ENCODE measurements at regions not wholly inside any gene's neighbourhood (a gene's known extent, or its start where the extent isn't known, plus 50 kb on each side); places are given as distances from the start of the nearest gene placed in this dataset.

DNA sequence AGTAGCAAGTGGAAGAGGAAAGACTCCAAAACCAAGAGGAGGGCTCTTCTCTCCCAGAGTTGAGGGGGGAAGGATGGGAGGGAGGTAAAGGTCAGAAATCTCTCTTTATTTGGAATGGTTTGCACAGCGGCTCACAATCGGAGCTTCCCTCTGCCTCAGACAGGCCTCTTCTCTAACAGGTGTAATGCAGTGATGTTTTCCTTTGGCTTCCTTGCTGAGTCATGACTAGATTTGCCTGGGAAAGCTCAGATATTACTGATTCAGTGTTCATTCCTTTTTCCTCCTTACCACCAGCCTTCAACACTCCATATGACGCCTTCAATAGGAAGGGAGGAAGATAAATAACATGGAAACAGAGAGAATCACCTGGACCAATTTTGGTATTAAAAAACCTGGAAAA is 136.6 kb downstream of the RNF152 start:
- DNase-seq (ENCODE audit: low spot score) = no peak

DNA sequence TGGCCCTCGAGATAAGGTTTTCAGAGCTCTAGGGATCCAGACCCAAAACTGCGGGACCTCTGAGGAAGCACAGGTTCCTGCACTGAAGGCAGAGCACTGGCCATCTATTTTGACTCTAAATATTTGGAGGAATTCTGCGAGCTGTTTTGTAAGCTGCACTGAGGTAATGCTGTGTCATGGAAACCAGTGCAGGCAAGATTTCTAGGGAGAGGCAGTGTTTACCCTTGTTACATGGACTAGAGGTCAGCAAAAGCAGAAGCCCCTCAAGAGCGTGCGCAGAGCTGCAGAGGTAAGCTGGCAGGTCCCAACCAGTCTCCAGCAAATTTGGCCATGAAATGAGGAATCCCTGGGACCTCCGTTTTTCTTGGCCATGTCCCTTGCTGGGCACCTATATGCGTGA is 137.3 kb downstream of the RNF152 start:
- DNase-seq (ENCODE audit: low spot score) = no peak

DNA sequence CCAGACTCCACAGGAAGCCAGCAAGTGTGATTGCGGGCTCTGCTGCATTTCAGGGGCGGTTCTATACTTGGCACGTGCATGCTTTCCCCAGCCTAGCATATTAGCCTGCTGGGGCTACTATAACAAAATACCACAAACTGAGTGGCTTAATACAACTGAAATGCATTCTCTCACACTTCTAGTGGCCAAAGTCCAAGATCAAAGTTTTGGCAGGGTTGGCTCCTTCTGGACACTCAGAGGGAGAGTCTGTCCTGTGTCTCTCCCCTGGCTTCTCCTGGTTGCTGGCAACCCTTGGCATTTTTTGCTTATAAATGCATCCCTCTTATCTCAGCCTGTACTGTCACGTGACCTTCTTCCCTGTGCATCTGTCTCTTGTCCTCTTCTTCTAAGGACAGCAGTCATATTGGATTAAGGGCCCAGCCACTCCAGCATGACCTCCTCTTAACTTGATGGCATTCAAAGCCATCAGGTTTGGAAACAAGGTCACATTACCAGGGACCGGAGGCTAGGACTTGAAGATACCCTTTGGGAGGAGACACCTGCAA is 138.7 kb downstream of the RNF152 start:
- DNase-seq (ENCODE audit: low spot score) = no peak

DNA sequence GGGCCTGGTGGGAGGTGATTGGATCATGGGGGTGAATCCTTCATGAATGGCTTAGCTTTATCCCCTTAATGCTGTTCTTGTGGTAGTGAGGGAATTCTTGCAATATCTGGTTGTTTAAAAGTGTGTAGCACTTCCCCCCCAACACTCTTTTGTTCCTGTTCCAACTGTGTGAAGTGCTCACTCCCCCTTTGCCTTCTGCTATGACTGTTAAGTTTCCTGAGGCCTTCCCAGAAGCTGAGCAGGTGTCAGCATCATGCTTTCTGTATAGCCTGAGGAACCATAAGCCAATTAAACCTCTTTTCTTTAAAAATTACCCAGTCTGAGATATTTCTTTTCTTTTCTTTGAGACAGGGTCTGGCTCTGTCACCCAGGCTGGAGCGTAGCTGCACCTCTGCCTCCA is 139.4 kb downstream of the RNF152 start:
- DNase-seq (ENCODE audit: low spot score) = no peak

DNA sequence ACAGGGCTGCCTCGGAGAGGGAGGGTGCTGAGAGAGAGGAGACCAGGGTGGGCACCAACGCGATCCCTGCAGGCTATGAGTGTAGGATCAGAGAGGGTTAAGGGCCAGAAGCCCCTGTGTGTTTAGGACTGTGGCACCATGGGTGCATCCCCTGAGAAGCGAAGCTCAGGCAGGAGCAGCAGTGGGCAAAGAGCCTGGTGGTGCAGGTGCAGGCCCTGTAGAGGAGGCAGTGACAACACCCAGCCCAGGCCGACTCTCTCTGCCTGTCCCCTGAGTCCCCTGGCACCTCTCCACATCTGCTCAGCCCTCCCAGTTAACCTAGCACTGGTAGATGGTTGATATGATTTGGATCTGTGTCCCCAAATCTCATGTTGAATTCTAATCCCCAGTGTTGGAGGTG is 139.8 kb downstream of the RNF152 start:
- no peak for DNase-seq (ENCODE audit: low spot score)

DNA sequence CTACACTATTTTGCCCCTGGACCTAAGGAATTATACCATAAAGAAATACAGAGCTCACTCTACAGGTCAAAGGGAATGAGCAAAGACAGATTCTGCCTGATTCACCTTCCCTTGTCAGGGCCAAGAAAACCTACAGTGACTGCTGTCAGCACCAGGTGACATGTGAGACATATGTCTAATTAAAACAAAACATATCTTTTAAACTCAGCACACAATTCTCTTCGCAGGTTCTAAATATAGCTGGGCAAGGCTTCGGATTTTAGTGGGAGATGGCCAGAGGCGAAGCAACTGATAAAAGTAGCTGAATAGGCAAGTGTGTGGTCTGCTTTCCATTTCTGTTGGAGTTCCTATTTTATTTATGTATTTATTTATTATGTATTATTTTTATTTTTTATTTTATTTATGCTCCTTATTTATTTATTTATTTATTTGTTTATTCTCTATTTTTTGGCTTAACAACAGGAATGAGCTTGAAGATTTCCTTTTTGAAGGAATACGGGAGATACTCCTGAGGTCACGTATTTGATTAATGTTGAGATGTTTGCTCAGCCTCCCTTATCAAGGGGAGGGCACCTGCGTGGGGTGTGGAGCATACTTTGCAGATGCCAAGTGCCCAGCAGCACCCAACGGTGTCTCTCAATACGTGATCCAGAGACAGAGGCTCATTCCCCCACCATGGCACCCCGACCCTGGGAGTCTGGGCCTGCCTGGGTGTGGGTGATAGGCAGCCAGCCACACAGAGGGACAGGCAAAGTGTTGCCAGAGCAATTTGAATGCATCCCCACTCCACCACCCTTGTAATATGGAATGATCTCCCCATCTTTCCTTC is 141.8 kb downstream of the RNF152 start:
- DNase-seq (ENCODE audit: low spot score) = no peak

DNA sequence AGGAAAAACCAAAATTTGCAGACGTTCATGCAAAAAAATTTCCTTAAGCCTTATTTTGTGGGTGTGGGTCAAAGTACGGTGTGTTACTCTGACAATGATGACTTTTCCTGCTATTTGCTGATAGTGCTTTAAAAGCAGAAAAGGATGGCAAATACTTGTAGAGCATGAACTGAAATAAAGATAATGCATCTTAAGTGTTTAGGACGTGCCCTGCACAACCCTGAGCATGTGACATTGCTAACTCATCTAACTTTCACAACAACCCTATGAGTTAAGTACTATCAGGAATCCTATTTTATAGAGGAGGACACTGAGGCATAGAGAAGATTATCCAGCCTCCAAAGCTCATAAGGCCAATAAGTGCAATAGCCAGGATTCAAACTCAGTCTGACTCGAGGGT is 143.3 kb downstream of the RNF152 start:
- DNase-seq (ENCODE audit: low spot score) = no peak

DNA sequence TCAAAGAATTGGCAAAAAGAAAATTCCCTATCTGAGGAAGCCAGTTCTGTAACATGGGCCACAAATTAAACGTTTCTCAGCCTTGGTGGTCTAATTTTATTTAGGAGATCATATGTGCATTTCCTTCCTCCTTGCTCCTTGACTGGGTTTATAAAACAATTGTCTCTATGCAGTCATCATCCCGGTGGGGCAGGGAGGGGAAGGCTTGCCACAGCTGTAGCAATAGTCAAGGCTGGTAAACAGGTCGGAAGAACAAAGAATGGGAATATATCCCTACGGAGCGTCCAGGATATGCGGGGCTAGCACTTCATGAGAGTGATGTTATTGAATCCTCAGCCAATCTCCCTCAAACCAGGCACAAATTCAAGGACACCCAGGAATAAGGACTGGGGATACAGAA is 143.8 kb downstream of the RNF152 start:
- no peak for DNase-seq (ENCODE audit: low spot score)

DNA sequence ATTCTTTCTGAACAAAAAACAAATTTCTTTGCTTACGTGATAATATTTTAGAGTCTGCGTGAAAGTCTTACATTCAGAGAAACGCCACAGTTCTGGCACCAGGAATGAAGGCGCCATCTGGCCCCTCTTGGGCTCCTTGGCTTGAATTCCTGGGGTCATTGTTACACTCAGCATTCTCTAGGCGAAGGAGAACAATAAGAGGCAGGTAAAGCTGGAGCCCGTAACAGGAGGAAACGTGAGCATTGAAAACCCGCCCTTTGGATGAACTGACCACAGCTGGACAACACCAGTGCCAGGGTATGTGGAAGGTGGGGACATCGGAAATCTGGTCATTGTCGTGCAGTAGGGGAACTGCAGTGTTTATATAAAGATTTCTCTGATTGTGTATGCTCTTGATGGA is 144.8 kb downstream of the RNF152 start:
- DNase-seq (ENCODE audit: low spot score) = no peak

DNA sequence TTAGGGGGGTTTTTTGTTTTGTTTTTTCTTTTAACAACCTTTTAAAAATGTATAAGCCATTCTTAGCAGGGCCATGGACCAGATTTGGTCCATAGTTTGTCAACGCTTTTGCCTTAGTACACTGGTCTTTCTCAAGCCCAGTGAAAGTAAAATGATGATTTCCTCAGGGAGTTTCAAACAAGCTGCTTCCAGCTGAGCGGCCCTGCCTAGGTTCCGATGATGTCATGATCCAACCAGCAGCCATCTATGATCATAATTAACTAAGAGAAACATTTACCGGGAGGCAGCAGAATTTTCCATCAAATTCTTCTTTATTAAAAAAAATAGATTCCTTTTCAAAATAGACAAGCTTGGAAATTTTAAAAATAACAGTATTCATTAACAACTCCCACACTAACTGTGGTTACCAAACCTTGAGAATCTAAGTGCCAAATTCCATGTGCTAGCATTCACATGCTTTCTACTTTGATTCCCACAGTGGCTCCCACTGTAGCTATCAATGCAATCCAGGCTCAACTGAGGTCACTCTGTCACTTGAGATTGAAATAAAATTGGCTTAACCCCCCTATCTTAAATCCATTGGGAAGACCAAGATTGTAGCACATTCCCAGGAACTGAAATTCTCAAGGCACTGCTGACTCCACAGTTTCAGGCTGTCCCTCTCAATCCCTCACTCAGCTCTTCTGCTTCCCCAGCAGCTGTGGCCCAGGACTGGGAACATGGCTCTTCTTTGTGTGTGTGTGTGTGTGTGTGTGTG is 148.9 kb downstream of the RNF152 start:
- no peak for DNase-seq (ENCODE audit: low spot score)

DNA sequence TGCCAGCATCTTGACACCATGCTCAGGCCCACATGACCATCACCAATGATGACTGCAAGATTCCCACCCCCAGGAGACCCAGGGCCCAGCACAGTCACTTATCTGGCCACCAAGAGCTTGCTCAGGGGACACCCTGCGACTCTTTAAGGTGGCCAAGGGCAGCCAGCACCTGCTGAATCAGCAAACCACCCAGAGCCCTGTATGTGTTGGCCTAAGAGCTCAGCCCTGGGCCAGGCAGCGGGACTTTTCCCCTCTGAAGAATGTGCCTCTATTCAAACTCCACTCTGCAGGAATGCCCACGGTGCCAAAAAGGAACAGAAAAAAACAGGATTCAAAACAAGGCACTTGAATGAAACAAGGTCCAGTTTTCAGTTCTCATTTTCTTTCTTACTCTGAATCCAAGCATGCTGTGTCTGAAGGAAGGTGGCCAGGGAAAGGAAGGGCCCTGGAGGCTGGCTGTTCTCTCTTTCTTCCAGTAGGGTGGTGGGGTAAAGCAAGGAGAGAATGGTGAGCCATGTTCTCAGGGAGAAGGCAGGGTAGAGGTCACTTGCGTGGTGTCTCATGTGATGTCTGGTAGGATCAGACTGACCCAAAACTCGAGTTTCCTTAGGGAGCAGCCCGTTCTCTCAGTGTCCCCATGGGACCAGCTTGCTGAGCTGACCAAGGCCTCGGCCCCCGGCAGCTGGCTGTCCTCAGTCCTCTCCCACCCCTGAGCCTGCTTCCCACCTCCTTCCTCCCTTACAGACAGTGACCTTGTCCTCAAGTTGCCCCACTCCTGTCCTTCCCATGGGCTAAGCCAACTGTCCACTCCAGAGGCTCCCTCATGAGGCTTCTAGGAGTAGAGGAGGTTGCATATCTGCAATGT is 150.0 kb downstream of the RNF152 start:
- DNase-seq (ENCODE audit: low spot score) = no peak

DNA sequence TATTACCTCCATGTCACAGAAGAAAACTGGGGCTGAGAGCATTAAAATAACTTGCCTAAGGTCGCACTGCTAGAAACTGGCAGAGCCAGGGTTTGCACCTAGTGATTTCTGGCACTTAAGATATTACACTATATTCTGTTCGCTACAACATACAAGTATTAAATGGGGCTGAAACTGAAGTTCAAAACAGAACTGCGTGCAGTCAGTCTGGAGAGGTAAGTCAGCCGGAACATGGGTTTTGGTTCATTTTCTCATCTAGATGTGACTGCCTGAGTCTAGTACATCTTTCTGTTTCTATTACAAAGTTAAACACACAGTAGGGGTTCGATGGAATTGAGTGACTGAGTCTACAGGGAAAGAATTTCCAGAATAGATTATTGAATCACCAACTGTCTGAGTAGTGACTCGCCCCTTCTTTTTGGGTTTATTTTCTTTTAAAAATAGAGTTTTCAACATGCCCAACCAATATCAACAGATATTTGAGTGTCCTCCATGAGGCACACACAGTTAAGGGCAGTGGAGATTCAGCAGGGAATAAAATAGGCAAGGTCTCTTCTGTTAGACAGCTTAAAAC is 150.8 kb downstream of the RNF152 start:
- no peak for DNase-seq (ENCODE audit: low spot score)

DNA sequence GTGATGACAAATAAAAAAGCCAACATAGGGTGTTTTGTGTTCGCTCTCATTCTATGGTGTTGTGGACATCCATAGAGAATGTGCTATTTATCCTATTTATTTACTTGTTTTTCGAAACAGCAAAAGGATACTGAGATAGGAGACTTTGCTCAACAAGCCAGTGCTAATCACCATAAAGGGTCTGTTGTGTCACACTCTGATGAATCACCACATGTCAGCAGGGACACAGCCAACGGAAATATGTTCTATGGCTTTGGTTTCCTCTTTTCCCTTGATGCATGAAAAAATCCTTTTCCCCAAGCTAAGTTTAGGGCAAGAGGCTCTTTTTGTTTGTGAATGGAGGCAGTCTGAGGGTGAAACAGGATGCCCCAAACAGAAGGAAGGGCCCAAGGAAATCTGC is 154.3 kb downstream of the RNF152 start:
- DNase-seq (ENCODE audit: low spot score) = no peak

DNA sequence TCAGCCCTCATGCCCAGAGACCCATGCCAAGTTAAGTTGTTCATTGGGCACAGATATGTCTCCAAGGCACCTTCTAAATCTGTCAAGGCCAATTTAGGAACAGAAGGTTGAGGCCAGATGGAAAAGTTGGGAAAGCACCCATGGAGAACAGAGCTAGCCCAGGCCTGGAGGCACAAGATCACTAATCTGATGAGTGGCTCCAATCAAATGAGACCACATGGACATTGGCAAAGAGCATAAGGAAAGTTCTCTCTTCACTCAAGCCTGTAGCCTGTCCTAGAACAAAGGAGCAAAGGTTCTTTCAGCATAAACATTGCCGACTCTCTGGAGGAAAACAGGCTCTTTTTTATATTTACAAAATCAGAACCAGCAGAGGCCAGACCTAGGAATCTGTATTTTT is 154.8 kb downstream of the RNF152 start:
- DNase-seq (ENCODE audit: low spot score) = no peak

DNA sequence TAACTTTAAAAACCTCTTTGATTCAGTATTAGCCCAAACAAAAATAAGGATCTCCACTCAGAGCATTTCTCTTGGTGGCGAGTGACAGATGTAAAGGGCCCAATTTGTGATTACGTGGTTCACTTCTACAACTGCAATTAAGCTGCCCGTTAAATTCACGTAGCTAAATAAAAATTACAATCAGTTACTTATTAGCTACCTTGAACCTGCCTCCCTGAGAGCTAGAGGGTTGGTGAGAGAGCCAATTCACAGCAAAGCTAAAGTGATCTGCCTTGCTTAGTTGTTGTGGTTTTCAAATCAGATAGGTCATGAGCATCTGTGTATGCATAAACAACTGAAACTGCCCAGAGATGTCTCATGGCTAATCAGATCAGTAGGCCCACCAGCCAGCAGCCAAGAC is 156.7 kb downstream of the RNF152 start:
- no peak for DNase-seq (ENCODE audit: low spot score)

DNA sequence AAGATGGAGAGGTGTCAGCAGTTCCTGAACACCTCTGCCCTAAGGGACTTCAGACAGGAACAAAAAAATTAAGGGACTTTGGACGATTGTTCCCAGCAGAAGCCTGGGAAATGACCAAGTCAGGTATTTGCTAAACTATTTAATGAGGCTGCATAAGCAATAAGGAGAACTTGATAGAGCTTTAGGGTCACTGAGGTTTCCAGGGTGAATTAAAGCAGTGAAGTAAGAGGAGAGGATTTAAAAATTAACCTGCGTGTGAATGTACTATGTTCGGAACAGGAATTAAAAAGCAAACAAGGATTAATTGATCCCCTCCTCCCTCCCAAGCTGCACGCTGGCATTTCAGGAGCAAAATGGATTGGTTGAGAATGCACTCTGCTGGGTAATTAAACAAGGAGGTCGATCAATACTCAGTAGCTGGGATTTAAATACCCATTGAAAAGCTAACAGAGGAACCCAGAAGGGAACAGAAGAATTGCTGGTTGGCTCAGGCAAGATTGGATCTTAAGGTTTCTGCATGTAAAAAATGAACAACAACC is 157.2 kb downstream of the RNF152 start:
- no peak for DNase-seq (ENCODE audit: low spot score)

DNA sequence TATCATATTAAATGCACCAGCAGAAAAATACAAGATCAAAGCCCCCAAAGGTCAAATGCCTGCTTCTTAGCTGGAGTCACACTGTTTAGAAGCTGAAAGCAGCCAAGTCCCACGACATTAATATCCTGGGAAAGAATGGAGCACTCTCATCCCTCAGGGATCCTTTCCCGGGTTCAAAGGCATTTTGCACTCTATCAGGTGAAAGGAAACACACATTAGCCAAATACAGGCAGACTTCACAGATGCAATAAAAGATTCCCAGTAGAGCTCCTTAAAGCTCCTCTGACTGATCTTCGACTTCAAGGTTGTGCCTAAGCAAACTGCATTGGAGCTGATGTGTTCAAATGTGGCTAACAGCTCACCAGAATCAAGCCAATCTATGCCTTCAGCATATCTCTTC is 158.4 kb downstream of the RNF152 start:
- DNase-seq (ENCODE audit: low spot score) = no peak

DNA sequence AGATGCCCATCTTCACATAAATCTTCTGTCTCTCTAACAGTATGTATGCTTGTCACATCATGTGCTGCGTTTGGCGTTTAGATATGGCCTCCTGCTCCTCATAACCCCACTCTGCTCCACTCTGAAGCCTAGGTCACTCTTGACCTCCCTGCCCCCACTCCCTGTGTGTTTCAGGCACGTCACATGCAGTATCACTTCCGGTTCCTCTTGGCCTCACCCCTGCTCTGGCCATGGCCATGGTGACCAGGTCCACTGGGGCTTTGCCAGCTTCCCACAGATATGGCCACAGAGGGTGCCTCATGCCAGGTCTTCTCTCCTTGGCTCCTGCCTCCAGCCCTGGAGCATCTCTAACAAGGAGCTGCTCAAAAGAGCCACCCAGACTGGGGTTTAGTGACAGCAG is 160.0 kb downstream of the RNF152 start:
- DNase-seq (ENCODE audit: low spot score) = no peak

DNA sequence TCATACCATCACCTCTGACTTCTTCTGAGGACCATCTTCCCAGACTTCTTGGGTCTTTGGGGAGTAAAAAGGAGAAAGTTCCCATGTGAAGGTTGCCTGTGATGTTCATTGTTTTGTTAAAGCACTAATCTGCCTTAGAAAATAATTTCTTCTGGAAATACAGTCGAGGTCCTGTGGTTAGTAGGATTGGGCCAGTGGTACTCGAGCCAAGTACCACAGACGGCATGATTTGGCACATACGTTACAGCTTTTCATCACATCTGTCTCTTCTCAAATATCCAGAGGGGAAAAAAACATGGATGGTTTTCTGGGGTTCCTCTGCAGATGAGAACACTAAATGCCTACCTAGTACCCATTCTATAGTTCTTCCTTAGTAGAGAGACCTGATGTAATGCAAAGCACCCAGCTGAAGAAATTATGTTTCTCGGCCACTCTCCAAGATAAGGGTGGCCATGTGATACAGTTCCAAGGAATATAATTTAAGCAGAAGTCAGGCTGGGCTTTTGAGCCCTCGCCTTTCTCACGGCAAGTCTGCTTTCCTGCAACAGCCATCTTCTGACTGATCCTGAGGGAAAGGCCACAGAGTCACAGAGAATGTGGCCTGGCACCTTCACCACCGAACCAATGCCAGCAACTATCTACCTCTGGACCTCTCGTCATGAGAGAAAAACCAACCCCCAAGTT is 161.0 kb downstream of the RNF152 start:
- no peak for DNase-seq (ENCODE audit: low spot score)

DNA sequence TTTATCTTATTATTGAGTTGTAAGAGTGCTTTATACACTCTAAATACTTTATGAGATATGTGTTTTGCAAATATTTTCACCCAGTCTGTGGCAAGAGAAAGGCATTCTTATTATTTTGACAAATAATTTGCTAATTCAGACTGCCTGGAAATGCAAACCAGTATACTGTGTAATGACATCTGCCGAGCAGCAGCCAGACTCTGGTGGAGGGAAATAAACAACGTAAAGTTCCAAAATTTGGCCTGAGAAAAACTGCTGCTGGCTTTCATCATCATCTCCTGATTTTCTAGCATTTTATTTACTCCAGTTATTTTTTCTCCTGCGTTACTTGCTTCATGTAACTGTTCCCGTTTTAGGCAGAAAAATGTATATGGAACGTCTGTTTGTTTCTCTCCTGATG is 161.6 kb downstream of the RNF152 start:
- DNase-seq (ENCODE audit: low spot score) = no peak

DNA sequence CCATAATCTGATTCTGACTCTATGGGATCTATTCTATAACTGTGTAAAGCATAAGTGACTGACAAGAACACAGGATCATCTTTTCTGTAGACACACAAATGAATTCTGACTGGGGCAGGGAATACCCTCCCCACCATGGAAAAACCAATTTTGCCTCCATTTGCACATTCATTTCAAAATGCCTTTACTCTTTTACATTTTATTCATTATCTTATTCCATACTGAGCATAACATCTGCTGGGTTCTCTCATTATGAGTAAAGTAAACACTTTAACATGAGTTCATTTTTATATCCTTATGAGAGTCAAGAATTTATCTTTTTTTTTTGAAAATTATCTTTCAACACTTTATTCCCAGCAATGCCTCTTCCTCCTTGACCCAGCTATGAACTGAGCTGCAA is 163.5 kb downstream of the RNF152 start:
- DNase-seq (ENCODE audit: low spot score) = no peak
